CD4-positive, alpha-beta T cell treated with Interleukin-17A for 4 hours (primary cell): ENCODE measurements at regions not wholly inside any gene's neighbourhood (a gene's known extent, or its start where the extent isn't known, plus 50 kb on each side); places are given as distances from the start of the nearest gene placed in this dataset.
"Not testable (repeated sequence)": the region's sequence is repeated elsewhere in the genome, so short reads cannot be mapped to it uniquely, and the experiment has no call there.

Source experiments
- DNase-seq: peaks from one replicate; pipeline ENCODE4 v3.0.0-alpha.2; 2020; ENCODE audit warnings: mixed read lengths

DNA sequence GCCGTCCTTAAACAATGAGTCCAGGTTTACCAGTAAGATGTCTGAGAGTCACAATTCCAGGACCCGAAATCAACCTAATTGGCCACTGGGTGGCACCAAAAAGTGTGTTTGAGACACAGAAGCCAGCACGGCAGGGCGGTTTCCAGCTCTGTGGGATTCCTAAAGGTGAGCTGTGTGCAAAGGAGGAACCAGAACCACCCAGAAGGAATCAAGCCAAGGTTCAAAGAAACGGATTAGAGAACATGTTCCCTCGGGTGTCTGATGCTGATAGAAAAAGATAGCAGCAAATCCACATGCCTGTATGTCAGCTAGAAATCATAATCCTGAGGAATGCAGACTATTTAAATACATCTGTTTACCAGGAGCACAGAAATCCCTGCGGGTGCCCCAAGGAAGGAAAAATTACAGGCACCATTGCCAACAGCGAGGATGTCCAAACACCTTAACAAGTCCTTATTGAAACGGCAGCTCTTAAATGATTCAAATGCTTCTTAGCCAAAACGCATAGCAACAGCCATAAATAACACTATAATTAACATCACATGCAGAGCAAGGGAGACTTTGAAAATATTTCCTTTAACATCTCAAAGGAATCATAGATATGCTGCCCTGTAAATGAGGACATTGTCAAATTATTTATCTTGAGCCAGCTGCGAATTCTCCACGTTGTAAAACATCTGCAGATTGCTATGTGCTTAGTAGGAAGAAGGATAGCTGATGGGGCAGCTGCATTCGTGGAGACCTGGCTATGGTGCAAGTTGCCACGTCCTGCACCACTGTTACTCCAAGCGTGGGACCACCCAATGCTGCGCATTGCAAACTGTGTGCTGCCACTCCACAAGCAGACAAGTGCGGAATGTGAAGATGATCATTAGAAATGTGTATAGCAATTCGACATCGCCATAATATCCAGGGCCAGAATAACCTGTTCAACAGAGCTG is 318.7 kb upstream of the NCKAP5 start:
- DNase-seq: peak; percentile 60

DNA sequence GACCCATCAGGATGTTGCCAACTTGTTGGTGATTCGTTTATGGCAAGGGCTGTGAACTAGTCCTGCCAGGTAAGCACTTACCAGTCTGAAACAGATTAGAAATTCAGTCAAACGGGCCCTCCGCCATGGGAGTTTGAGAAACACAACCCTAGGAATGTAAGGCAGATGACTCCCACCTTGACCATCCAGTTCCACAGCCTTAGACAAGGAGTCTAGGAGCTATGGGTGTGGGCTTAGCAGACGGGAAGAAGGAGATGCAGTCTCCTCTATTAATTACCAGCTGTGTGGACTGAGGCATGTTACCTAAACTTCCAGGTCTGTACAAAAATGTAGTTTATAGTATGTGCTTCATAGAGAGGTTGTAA is 319.4 kb upstream of the NCKAP5 start:
- no peak for DNase-seq

DNA sequence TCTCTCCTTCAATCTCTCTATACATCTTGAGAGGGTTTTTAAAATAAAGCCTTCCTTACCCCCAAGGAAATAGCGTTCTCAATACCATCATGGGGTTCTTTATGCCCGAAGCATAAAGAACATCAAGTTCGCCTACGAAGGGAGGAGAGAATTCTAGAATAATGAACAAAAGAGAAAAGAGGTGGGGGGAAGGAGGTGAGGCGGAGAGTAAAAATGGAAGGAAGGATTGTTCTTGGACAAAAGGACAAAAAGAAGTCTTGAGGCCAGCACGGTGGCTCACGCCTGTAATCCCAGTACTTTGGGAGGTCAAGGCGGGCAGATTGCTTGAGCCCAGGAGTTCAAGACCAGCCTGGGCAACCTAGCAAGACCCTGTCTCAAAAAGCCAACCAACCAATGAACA is 319.8 kb upstream of the NCKAP5 start:
- DNase-seq: no peak

DNA sequence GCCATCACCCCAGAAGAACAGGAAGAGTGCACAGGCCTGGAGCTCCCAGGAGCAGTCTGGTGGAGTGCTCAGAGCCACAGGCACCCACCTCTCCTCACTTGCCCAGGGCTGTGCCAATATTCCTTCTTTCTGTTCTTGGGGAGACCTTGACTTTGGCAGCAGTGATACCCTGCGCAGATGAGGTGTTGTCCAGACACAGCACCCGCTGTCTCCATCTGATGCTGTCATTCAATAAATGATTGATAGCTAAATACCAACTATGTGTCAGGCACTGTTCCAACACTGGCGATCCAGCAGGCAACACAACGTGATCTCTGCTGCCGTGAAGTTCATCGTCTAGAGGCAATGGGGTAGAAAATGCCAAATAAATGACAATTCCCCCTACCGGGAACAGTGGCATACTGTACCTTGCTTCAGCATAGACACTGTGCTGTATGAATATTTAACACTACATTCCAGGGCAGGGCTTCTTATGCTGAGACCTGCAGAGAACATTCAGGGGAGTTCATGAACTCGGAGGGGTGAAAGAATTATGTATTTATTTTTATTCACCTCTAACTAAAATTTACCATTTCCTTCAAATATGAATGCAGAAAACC is 320.5 kb upstream of the NCKAP5 start:
- no peak for DNase-seq

DNA sequence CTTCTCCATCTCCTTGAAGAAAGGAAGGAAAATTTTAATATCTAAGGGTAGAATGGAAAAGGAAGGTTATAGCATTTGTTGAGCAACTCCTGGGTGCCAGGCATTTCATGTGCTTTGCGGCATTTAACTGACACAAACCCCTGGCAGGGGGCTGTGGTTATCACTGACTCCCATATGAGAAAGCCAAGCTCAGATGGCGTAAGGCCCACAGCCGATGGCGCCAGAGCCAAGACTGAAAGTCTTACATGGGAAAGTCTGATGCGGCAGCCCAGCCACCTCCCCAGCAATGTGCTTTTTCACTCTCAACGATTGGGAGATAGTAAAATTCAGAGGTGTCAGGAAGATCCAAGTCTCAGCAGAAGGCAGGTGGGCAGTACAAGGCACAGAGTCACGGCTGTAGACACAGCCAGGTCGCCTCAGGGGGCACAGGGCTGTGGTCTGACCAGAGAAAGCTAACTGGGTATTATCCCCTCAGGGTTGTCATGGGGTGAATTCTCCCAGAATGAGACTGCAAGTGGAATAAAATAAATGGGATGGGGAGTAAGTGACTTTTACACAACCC is 324.2 kb upstream of the NCKAP5 start:
- no peak for DNase-seq

DNA sequence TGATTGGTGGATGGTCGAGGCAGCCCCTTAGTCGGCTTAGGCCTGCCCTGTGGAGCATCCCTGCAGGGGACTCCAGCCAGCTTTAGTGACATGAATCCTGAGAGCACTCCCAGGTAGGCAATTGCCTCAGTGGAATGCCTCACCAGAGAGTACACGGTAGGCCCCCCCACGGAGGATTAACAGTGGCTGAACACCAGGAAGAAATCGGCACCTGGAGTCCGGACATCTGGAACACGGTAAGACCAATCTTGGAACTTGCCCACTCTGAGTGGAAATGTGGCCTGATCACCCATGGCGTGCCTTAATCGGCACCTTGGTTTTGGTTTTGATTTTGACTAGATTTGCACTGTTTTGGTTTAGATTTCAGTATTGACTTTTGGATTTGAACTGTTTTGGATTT is 326.2 kb upstream of the NCKAP5 start:
- no peak for DNase-seq

DNA sequence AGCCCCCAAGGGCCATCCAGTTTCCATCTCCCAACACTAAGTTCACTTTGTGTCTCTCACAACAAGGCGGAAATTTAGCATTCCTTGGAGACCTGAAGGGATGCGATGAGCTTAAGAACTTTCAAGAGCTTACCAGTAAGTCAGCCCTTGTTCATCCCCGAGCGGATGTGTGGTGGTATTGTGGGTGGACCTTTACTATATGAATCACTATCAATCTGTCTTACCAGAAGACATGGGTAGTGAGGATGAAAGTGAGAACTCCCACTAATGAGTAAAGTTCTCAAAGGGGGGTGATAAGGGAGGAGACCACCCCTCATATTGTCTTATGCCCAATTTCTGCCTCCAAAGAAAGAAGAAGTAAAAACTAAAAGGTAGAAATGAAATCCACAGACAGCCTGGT is 329.6 kb upstream of the NCKAP5 start:
- not testable (repeated sequence) for DNase-seq

DNA sequence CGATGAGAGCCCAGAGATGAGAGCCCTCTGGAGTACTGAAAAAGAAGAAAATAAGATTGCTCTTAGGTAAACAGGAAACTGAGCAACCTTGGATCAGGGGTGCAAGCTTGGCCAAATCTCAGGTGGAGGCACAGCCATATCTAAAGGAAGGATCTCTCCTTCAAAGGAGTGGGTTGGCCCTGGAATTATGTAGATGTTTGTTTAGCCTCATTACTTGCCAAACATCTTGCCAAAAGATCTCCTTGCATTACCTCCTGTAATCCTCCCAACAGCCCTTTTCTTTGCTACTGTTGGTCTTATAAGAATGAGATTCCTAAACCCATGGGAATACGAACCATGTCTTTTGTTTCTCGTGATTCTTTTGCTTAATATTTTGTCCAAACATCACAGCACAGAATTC is 332.6 kb upstream of the NCKAP5 start:
- no peak for DNase-seq

DNA sequence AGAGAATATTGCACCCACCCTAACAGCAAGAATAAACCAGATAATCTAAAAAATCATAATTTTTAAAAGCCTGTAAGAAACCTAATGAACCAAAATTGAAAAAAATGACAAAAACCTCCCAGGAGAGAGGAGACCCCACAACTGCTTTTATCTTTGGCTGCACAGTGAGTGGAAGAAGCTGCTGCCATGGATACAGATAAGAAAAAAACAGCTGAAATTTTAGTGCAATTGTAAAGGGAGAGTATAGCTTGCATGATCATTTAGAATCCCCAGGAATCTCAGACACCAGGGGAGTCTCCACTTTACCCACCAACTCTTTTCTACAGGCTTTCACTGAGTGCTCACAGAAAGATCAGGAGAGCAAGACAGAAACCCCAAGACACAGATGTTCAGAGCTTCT is 338.1 kb upstream of the NCKAP5 start:
- DNase-seq: no peak

DNA sequence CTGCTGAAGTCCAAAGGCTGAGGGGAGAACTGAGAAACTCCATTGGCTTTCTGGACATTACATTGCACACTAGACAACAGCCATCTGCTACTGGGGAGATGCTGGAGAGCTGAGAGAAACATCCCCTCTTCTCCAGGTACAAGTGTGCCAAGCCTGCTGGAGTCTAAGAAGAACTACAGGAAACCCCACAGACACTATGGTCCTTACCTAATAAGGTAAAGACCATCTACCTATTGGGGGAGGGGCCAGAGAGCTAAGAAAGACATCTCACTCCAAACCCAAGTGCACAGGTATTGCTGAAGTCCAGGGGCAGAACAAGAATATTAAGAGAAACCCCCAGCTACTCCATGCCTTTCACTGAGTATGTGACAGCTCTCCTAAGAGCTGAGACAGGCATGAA is 338.7 kb upstream of the NCKAP5 start:
- DNase-seq: no peak

DNA sequence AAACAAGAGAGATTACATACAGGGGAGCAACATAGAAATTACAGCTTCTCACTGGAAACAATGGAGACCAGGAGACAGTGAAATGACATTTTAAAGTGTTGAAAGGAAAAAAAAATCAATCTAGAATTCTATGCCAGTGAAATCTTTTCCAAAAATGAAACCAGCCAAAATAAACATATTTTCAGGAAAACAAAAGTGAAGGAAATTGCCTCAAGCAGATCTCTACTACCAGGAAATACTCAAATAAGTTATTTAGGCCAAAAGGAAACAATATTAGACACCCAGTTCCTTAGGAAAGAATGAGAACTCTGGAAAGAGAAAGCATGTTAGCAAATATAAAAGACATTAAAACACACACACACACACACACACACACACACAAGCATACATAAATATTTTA is 339.9 kb upstream of the NCKAP5 start:
- no peak for DNase-seq

DNA sequence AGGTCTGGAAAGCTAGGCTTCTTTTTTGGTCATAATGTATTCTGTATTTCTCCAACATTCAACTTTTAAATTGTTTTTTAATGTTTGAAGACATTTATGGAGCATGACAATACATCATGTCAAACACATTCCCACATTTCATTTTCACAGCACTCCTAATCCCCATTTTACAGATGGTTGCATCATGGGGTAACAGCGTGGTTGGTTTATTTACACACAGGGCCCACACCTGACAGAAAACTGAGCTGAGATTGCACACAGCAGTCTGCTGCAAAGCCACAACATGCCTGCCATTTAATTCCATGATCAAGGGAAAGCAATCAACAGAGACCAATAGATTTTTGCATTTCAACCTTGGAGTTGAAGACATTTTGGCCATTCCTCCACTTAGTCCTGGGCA is 335.7 kb upstream of the MGAT5 start:
- DNase-seq: no peak

DNA sequence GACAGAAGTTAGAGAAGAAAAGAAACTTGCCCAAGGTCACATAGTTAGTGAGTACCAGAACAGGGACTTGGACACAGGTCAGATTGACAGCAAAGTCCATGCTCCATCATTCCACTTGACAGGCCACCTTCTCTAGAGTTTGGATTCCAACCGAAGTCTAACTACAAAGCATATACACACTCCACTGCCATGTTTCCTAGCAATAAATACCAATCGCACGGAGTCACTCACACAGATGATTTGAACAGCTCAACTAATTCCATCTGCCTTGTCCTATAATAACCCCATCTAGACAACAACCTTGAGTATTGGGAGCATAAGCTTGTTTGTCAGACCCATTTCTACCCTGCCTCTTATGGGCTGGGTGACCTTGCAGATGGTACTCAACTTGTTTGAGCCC is 334.6 kb upstream of the MGAT5 start:
- no peak for DNase-seq

DNA sequence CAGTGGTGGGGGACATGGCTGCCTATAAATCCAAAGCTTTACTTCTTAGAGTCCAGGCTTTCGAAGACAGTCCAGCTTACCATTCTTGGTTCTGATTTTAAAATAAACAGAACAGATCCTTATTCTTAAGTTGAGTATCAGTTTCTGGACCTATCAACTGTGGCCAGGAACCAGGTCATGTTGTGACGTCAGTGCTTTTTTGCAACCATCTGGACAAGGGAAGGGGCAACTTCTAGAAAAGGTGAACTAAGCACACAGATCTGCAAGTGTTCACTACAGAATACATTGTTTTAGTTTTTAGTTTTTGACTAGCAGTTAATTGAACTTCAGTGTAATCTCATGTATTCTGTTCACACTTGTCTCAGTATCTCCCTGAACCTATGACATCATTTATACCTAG is 326.0 kb upstream of the MGAT5 start:
- DNase-seq: no peak

DNA sequence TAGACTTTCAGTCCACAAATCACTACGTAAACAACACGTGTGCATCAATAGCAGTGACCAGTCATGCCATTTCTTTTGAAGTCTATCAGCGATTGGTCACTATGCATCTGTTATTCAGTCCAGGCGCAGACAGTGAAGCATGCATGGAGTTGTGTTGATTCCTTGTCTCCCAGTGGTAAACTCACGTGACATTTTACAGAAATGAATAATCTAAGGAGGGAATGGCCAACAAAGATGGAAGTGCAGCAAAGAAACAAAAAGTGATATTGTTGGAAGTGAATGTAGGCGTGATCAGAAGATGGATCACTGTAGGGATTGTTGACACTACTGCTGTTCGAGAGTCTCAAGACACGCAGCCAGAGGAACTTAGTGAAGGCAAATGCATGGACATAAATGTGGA is 317.8 kb upstream of the MGAT5 start:
- no peak for DNase-seq

DNA sequence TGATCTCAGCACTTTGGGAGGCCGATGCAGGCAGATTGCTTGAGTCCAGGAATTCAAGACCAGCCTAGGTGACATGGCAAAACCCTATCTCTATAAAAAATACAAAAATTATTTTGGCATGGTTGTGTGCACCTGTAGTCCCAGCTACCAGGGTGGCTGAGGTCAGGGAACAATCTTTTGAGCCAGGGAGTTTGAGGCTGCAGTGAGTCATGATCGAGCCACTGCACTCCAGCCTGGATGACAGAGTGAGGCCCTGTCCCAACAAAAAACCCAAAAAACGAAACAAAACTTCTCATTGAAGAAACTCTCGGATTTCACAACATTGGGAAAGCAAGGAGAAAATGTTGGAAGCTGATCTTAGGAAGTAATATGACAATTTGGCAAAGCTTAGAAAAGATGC is 317.3 kb upstream of the MGAT5 start:
- no peak for DNase-seq

DNA sequence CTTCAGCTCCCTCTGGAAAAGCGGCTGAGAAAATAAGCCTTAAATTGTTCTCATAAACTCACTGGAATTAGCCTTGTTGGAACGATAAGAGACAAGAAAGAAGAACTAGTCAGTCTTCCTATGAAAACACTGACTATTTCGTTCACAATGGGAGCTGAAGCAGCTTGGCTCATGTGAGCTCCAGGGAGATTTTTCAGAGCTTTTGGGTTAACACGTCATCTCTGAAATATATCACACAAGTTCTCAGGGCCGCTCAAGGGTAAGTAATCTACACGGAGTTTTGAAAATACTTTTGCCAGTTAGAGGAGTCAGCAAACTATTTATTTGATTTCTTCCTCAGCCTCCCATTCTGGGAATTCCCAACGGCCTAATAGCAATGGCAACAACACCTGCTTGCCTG is 316.2 kb upstream of the MGAT5 start:
- no peak for DNase-seq

DNA sequence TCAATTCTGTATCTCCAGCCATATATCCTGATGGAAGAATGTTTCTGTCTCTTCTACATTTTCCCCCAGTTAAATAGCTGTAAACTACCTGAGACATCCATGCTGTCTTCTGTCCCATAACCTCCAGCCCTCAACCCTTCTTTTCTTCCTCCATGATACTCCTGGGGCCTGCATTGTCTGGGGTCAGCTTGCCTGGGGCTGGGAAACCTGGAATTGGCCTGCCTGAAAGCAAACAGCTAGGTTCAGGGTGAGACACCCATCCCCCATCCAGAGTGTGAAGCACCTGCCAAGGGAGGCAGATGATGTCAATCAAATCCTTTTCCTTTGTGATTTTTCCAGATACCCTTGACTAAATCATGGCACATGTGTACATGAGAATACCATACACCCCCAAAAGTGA is 313.7 kb upstream of the MGAT5 start:
- DNase-seq: no peak

DNA sequence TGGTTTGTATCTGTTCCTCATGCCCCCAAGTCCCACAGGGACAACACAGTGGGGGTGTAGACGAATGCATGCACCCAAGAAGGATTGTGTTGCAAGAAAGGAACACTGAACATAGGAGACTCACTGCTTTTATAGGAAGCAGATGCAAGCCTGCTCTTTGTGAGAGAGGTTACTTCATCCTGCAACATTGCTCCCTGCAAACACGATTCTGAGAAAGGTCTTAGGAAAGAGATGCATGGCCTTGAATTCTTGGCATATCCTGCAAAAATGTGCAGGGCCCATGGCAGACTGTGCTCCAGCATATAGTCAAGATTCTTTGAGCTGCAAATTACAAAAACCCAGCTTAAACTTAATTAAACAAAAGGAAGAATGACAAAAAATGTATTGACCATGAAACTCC is 312.2 kb upstream of the MGAT5 start:
- no peak for DNase-seq

DNA sequence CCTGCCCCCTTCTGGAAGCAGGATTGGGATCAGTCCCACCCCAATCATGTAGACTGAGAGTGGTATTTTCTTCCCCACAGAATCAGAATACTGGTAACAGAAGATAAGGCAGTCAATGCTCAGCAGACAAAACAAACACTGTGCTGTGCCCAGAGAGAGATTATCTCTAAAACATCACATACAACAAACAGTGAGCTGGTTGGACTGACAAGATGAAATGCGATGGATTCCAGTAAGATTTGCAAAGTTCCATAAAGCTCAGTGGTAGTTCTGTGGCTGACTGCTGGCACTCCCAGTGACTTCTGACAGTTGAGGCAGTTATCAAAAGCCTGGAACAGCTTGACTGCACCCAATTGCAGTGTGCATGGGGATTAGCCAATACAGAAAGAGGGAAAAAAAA is 311.5 kb upstream of the MGAT5 start:
- DNase-seq: no peak

DNA sequence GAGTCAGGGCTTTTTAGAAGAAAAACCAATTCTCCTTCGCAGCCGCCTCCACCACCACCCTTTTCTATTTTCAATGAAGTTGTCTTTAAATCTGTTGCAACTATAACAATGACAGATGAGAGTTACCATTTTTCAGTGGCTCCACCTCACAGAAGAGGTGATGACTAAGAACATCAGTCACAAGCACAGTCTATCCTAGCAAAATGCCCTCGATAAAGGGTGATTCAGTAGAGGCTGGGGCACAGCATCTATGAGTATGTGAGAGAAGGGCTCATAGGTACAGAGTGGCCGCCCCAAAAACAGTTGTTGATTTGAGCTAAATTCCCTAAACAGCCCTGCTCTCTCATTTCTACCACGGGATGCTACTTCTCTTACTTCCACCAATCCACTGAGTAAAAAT is 310.8 kb upstream of the MGAT5 start:
- no peak for DNase-seq

DNA sequence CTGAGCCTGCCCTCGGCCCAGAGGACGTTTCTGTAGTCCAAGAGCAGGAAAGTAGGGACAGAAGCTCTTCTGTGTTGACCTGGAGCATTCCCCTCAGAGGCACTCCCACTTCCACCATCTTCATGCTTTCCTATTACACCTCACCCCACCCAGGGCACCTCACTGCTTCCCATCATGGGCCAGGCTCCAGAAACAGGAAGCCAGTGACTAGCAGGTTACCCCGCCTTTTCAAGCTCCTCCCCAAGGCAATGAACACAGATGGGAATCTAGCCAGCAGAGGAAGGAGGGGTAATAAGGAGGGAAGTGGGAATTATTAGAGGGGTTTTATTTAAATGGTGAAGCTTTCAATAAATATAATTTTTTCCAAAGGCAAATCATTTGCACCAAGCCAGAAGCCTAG is 308.8 kb upstream of the MGAT5 start:
- DNase-seq: no peak

DNA sequence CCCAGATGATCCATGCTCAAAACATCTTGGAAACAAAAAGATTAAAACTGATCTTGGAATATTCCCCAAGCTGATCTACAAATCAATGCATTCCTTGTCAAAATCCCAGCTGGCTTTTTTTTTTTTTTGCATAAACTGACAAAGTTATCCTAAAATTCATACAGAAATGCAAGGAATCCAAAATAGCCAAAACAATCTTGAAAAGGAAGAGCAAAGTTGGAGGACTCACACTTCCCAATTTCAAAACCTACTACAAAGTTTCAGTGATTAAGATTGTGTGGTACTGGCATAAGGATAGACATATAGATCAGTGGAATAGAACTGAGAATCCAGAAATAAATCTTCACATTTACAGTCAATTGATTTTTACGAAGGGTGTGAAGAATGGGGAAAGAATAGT is 306.8 kb upstream of the MGAT5 start:
- DNase-seq: no peak

DNA sequence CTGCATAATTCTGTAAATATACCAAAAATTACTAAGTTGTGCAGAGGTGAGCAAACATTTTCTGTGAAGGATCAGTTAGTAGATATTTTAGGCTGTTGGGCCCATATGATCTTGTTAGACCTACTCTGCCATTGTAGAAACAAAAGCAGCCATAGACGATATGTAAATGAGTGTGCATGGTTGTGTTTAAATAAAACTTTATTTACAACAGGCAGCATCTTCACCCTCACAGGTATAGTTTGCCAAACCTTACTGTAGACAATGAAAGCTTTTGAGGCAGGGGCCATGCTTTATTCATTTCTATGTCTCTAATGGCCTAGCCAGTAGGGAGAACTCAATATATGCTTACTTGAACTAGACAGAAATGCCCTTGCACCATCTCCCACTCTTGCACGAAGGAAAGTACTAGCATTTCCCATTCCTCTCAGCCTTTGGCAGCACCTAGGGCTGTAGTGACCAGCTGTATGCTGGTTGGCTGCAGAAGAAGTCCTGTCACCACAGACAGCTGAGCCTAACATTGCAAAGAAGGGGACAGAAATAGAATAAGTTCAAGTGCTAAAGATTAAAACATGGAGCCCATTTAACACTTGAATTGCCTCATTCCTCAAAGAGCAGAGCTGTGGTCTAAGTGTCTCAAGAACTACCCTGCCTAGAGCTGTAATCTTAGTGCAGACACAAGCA is 305.1 kb upstream of the MGAT5 start:
- no peak for DNase-seq
